ENCODE measurements at regions not wholly inside any gene's neighbourhood (a gene's known extent, or its start where the extent isn't known, plus 50 kb on each side); places are given as distances from the start of the nearest gene placed in this dataset.

- TF ChIP-seq ZNF407 (CRISPR knock-in tag; IDR thresholded peaks at IDR 0.05; ENCODE audit: not compliant biosample characterization), result no peak
- TF ChIP-seq MYNN (CRISPR knock-in tag; IDR thresholded peaks at IDR 0.05; ENCODE audit: low read depth), result no peak
- TF ChIP-seq ZNF124 (CRISPR knock-in tag; IDR thresholded peaks at IDR 0.05), result no peak
- TF ChIP-seq ZNF30 (CRISPR knock-in tag; IDR thresholded peaks at IDR 0.05), result no peak
- no peak for TF ChIP-seq TSC22D2 (CRISPR knock-in tag; IDR thresholded peaks at IDR 0.05; ENCODE audit: borderline replicate concordance)
- TF ChIP-seq CERS6 (CRISPR knock-in tag; IDR thresholded peaks at IDR 0.05), result no peak
- TF ChIP-seq ZNF207 (IDR thresholded peaks at IDR 0.05; ENCODE audit: borderline replicate concordance), result no peak
- TF ChIP-seq KIAA2018 (CRISPR knock-in tag; IDR thresholded peaks at IDR 0.05; ENCODE audit: borderline replicate concordance), result no peak
- no peak for TF ChIP-seq KAT8 (CRISPR knock-in tag; IDR thresholded peaks at IDR 0.05)
- TF ChIP-seq ZNF672 (CRISPR knock-in tag; IDR thresholded peaks at IDR 0.05), result no peak
- TF ChIP-seq RNF2 (conservative IDR thresholded peaks at IDR 0.05; ENCODE audit: low read depth), result no peak
Observed at GRCh38 chr1:99557546-99558202, 88.2 kb upstream of the PALMD start (continued).
